ENCODE measurements at regions not wholly inside any gene's neighbourhood (a gene's known extent, or its start where the extent isn't known, plus 50 kb on each side); places are given as distances from the start of the nearest gene placed in this dataset.

- TF ChIP-seq YY1 (IDR thresholded peaks at IDR 0.05; ENCODE audit: insufficient read depth, insufficient read length) (no peak), ZNF274 (IDR thresholded peaks at IDR 0.05; ENCODE audit: low read depth, low read length) (no peak), SUZ12 (IDR thresholded peaks at IDR 0.05; ENCODE audit: extremely low read depth, insufficient read depth, insufficient read length) (no peak)
Observed at GRCh38 chr11:128187835-128188234, 399.5 kb downstream of the ETS1 start.
